Esophagus (tissue), 2 donors: ENCODE measurements at regions not wholly inside any gene's neighbourhood (a gene's known extent, or its start where the extent isn't known, plus 50 kb on each side); places are given as distances from the start of the nearest gene placed in this dataset.

Experiments
- H3K27ac ChIP-seq, 2 donors: one replicate each; pipeline ENCODE4 v1.5.1; 2013; ENCODE audit warnings: low read depth in 2 of 2, mild to moderate bottlenecking in 2 of 2, inconsistent platforms in 1 of 2, low read length in 1 of 2, moderate library complexity in 1 of 2
- H3K27me3 ChIP-seq, 2 donors: one replicate each; pipeline ENCODE4 v1.6.1; 2013; ENCODE audit warnings: low read length in 2 of 2, control low read depth in 1 of 2, mild to moderate bottlenecking in 1 of 2; ENCODE audit not compliant: insufficient read depth in 2 of 2, control insufficient read depth in 1 of 2
- H3K36me3 ChIP-seq, 2 donors: one replicate each; pipeline ENCODE4 v1.6.1; 2013; ENCODE audit warnings: low read length in 1 of 2; ENCODE audit not compliant: control insufficient read depth in 2 of 2, insufficient read depth in 2 of 2
- H3K4me1 ChIP-seq, 2 donors: one replicate each; pipeline ENCODE4 v1.6.1; 2013; ENCODE audit warnings: low read length in 1 of 2; ENCODE audit not compliant: control insufficient read depth in 2 of 2, insufficient read depth in 2 of 2
- H3K4me3 ChIP-seq, 2 donors: one replicate each; pipeline ENCODE4 v1.5.1; 2013; ENCODE audit warnings: low read length in 2 of 2, mild to moderate bottlenecking in 2 of 2, low read depth in 1 of 2, moderate library complexity in 1 of 2
- H3K9me3 ChIP-seq, 2 donors: one replicate each; pipeline ENCODE4 v1.6.1; 2013; ENCODE audit warnings: mild to moderate bottlenecking in 2 of 2, low read depth in 1 of 2, low read length in 1 of 2, moderate library complexity in 1 of 2; ENCODE audit not compliant: control insufficient read depth in 2 of 2, insufficient read depth in 1 of 2
- WGBS, 2 donors: extraction: QIAGEN DNeasy Blood & Tissue Kit; methylation state at CpG; one replicate each; pipeline ENCODE4 v1.1.7; 2013; 5-methylcytosine and 5-hydroxymethylcytosine counted together
- donor health status: healthy with polysubstance abuse.
- donor health status: Bipolar disorder and iron deficiency.

DNA sequence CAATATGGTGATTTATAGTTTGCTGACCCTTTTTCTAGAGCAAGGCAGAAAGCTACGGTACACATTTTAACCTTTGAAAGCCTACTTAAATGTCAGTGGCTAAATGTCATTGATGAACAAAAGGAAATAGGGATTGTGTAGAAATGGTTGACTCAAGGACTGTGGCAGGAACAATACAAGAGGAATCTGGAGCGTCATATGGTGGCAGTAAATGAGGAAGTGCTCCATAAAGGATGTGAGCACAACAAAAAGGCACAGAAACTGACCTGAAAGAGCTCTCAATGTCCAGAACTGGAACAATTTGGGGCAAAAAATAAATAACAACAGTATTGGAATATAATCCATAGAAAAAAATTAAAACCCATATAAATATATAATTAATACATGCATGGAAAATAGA lies 443.9 kb upstream of the VRK2 start:
- 43 to 51% methylated on average over 2 of the region's 2 CpGs for WGBS, 2 donors
- Histone ChIP-seq H3K27ac (no peak overlapping the region), H3K9me3 (no peaks in the 10 kb centered on the region), H3K27me3 (no peaks in the 10 kb centered on the region), H3K4me3 (no peak overlapping the region), H3K36me3 (no peaks in the 10 kb centered on the region), H3K4me1 (no peaks in the 10 kb centered on the region)

DNA sequence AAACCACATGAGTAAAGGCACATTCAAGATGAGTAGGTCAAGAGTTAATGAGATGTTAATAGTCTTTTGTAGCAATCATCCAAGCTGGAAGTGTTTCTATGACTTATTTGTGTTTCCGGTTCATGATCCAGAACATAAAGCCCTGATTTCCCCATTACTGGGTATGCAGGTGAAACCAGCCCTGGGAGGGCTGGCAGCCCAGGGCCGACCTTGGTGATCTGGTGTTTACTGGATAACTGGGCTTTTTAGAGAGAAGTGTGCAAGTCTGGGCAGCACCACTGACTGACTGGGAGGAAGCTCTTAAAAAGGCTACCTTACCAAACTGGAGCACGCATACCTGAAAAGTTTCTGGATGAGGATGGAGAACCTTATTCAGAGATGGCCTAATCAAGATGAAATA lies 431.6 kb upstream of the VRK2 start:
- WGBS, 2 donors = 64 to 68% methylated on average over 3 of the region's 3 CpGs
- no peaks in the 10 kb centered on the region for H3K4me1 ChIP-seq
- no peaks in the 10 kb centered on the region for H3K27me3 ChIP-seq
- no peaks in the 10 kb centered on the region for H3K36me3 ChIP-seq
- H3K9me3 ChIP-seq = no peaks in the 10 kb centered on the region
- H3K27ac ChIP-seq = no peak overlapping the region
- H3K4me3 ChIP-seq = no peak overlapping the region

- Histone ChIP-seq H3K4me3 (no peak overlapping the region), H3K27me3 (no peaks in the 10 kb centered on the region), H3K4me1 (no peaks in the 10 kb centered on the region), H3K27ac (no peak overlapping the region), H3K9me3 (no peaks in the 10 kb centered on the region), H3K36me3 (no peaks in the 10 kb centered on the region)
- WGBS, 2 donors = 28 to 31% methylated on average over 1 of the region's 1 CpG
Measured at GRCh38 chr2:57615855-57616556, 430.6 kb upstream of the VRK2 start.

DNA sequence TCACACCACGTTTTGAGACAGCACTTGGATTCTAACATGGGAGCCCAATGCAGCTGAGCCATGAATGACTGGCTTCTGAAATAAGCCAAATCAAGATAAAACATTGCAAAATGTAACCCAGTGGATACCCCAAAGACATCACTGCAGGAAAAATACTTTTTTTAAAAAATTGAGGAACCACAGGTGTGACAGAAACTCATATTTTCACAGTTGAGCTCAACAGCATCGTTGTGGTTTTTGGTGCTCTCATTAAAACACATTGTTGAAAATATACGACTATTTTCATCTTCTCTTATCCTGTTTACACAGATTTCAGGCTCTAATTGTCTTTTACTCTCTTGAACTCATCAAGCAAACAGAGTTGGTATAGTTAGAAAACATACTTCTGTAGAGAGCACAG lies 429.3 kb upstream of the VRK2 start:
- Histone ChIP-seq H3K4me3 (no peak overlapping the region), H3K36me3 (no peaks in the 10 kb centered on the region), H3K4me1 (no peaks in the 10 kb centered on the region), H3K27me3 (no peaks in the 10 kb centered on the region), H3K27ac (no peak overlapping the region), H3K9me3 (no peaks in the 10 kb centered on the region)
- 29 to 35% methylated on average over 3 of the region's 3 CpGs for WGBS, 2 donors

GRCh38 chr2:57621122-57621663 lies 425.4 kb upstream of the VRK2 start:
- no peaks in the 10 kb centered on the region for H3K4me1 ChIP-seq
- H3K36me3 ChIP-seq = no peaks in the 10 kb centered on the region
- H3K4me3 ChIP-seq = no peak overlapping the region
- 41 to 53% methylated on average over 2 of the region's 2 CpGs for WGBS, 2 donors
- no peak overlapping the region for H3K27ac ChIP-seq
- H3K9me3 ChIP-seq = no peaks in the 10 kb centered on the region
- no peaks in the 10 kb centered on the region for H3K27me3 ChIP-seq

DNA sequence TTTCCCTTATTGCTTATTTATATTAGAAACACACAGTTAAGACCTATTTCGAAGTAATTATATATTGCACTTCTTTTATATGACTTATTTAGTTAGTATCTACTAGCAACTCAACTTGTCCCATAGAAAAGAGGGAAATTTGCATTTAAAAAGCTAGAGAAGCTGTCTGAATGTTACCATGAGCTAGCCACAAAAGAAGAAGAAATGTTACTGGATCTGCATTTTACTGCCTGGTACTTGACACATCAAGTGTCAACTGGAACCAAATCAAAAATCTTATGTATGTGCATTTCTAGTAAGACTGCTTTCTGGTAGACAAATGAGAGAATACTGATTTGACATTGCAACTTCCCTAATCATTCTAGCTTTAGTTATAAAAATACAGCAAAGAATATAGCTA lies 424.6 kb upstream of the VRK2 start:
- Histone ChIP-seq H3K27me3 (no peaks in the 10 kb centered on the region), H3K27ac (no peak overlapping the region), H3K9me3 (no peaks in the 10 kb centered on the region), H3K4me3 (no peak overlapping the region), H3K36me3 (no peaks in the 10 kb centered on the region), H3K4me1 (no peaks in the 10 kb centered on the region)
- WGBS, 2 donors = 43 to 53% methylated on average over 1 of the region's 1 CpG

DNA sequence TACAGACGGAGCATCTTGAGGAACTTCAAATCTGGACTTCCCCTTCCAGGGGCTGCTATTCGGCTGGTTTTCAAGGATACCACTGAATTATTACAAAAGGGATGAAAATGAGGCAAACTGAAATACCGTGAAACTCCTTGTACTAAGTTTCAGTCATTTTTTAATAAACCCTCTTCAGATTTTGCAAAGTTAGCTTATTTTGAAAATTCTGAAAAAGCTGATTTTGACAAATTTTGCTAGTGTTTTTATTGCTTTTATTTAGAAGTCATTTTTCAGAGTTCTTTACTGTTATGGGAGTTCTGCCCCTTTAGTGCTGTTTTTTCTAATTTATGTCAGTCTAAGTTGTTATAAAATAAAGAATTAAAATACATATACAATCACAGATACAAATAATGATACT lies 390.4 kb upstream of the VRK2 start:
- no peaks in the 10 kb centered on the region for H3K27me3 ChIP-seq
- no peak overlapping the region for H3K27ac ChIP-seq
- H3K4me1 ChIP-seq = no peaks in the 10 kb centered on the region
- H3K4me3 ChIP-seq = no peak overlapping the region
- 81 to 84% methylated on average over 3 of the region's 3 CpGs for WGBS, 2 donors
- H3K36me3 ChIP-seq = no peaks in the 10 kb centered on the region
- H3K9me3 ChIP-seq = peaks cover 0 to 2% of the 10 kb centered on the region in 2 donors

- H3K4me3 ChIP-seq = no peak overlapping the region
- WGBS, 2 donors = 87 to 97% methylated on average over 1 of the region's 1 CpG
- H3K9me3 ChIP-seq = no peaks in the 10 kb centered on the region
- no peaks in the 10 kb centered on the region for H3K4me1 ChIP-seq
- no peaks in the 10 kb centered on the region for H3K36me3 ChIP-seq
- no peaks in the 10 kb centered on the region for H3K27me3 ChIP-seq
- H3K27ac ChIP-seq = no peak overlapping the region
Measured at GRCh38 chr2:57669570-57669969, 377.0 kb upstream of the VRK2 start.

GRCh38 chr2:57674025-57674424 lies 372.6 kb upstream of the VRK2 start:
- 37 to 54% methylated on average over 2 of the region's 2 CpGs for WGBS, 2 donors
- Histone ChIP-seq H3K27me3 (no peaks in the 10 kb centered on the region), H3K4me1 (no peaks in the 10 kb centered on the region), H3K4me3 (no peak overlapping the region), H3K9me3 (no peaks in the 10 kb centered on the region), H3K27ac (no peak overlapping the region), H3K36me3 (no peaks in the 10 kb centered on the region)

- Histone ChIP-seq H3K27me3 (no peaks in the 10 kb centered on the region), H3K4me3 (no peak overlapping the region), H3K4me1 (no peaks in the 10 kb centered on the region), H3K27ac (no peak overlapping the region), H3K9me3 (no peaks in the 10 kb centered on the region), H3K36me3 (no peaks in the 10 kb centered on the region)
- 73% methylated on average over 2 of the region's 2 CpGs for WGBS, 2 donors
Measured at GRCh38 chr2:57674743-57675142, 371.9 kb upstream of the VRK2 start.
